Omental fat pad (tissue), 3 donors: ENCODE measurements at regions not wholly inside any gene's neighbourhood (a gene's known extent, or its start where the extent isn't known, plus 50 kb on each side); places are given as distances from the start of the nearest gene placed in this dataset.
"Not testable (repeated sequence)": the region's sequence is repeated elsewhere in the genome, so short reads cannot be mapped to it uniquely, and the experiment has no call there.

ENCODE experiments used
- ATAC-seq: fragments of 150-250 bp; one replicate; pipeline ENCODE4 v1.9.1; 2016; ENCODE audit warnings: mild to moderate bottlenecking, moderate library complexity; ENCODE audit not compliant: low FRiP score
- DNase-seq: peaks from one replicate; pipeline ENCODE4 v3.0.0-alpha.2; 2019; ENCODE audit warnings: low spot score
- TF ChIP-seq, protein P1 (sequence below), 3 donors: fragments of 450-650 bp; IDR thresholded peaks; one replicate each; pipeline ENCODE4 v1.5.1; 2016 to 2017; ENCODE audit warnings: antibody characterized with exemption in 3 of 3, mild to moderate bottlenecking in 3 of 3, moderate library complexity in 2 of 3

DNA sequence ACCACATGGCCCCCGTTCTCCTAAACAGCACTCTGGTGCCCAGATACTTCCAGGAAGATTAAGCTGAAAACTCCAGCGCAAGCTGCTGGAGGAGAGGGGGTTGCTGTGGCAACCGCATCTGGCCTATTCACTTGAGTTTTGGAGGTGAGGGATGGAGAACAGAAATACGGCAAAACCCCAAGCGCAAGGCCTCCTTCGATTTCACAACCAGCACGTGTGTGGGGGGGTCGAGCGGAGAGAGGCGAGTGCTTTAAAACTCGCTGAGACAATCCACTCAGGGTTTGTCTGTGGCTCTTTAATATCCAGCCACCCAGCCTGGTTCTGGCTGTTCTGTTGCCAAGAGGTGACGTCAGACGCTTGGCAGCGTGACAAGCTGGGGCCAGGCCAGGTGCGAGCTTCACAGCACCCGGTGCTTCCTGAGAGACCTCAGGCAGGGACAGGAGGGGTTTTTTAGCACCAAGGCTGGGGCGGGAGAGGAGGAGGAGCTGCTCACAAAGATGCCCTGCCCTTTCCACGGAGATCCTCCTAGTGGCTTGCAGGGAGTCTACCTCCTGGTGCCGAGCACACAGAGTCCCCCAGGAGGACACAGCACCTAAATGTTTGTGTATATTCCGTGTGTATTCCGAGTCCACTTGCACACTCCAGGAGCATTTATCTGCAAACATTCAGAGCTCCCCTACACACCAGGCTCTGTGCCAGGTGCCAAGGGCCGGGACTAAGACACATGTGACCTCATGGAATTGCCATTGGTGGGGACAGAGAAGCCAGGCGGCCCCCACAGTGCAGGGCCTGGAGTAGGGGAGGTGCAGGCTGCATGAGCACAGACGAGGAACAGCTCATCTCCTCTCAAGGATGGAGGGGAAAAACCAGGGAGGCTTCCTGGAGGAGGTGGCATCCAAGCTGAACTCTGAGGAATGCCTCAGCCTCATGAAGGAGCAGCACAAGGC lies 194.6 kb downstream of the OLFM1 start:
- TF ChIP-seq, protein P1, sequence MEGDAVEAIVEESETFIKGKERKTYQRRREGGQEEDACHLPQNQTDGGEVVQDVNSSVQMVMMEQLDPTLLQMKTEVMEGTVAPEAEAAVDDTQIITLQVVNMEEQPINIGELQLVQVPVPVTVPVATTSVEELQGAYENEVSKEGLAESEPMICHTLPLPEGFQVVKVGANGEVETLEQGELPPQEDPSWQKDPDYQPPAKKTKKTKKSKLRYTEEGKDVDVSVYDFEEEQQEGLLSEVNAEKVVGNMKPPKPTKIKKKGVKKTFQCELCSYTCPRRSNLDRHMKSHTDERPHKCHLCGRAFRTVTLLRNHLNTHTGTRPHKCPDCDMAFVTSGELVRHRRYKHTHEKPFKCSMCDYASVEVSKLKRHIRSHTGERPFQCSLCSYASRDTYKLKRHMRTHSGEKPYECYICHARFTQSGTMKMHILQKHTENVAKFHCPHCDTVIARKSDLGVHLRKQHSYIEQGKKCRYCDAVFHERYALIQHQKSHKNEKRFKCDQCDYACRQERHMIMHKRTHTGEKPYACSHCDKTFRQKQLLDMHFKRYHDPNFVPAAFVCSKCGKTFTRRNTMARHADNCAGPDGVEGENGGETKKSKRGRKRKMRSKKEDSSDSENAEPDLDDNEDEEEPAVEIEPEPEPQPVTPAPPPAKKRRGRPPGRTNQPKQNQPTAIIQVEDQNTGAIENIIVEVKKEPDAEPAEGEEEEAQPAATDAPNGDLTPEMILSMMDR (IDR thresholded peaks at IDR 0.05) = no peak
- peak; percentile 32 for DNase-seq
- peak; percentile 41 for ATAC-seq

DNA sequence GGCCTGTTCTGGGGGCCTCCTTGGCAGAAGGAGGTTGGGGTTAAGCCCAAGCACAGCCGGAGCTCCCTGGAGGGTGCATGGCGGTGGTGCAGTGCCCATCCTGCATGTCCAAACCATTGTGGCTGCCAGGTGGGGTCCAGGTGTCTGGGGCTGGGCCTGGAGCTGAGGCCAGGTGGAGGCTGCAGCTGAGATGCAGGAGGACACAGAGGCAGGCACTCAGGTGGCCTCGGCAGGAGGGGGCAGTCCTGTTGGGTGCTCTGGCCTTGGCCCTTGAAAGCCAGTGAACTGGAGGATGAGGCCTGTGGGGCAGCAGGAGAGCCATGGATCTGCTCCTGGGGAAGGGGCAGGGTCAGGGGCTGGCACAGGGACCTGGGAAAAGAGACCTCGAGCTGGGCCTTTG lies 195.3 kb downstream of the OLFM1 start:
- DNase-seq = no peak
- no peak for ATAC-seq
- TF ChIP-seq, protein P1 (IDR thresholded peaks at IDR 0.05) = no peak

DNA sequence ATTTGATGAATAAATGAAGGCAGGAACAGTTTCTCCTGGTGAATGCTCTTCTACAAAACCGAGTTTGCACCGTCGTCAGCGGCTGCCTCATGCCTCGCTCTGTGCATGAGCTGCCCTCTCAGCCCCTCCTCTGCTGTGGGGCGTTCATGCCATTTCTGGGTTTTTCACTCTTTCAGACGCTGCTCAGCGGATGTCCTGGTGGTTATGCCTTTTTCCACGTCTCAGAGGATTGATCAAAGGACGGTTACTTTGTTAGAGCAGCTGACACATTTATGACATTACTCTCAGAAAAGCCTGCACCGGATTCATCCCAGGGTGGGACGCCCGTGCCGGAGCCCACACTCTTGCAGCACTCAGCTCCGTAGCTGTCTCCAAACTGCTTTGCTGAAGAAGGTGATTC lies 195.9 kb upstream of the PPP1R26 start:
- TF ChIP-seq, protein P1 (IDR thresholded peaks at IDR 0.05) = no peak
- DNase-seq (no peak), ATAC-seq (no peak)

DNA sequence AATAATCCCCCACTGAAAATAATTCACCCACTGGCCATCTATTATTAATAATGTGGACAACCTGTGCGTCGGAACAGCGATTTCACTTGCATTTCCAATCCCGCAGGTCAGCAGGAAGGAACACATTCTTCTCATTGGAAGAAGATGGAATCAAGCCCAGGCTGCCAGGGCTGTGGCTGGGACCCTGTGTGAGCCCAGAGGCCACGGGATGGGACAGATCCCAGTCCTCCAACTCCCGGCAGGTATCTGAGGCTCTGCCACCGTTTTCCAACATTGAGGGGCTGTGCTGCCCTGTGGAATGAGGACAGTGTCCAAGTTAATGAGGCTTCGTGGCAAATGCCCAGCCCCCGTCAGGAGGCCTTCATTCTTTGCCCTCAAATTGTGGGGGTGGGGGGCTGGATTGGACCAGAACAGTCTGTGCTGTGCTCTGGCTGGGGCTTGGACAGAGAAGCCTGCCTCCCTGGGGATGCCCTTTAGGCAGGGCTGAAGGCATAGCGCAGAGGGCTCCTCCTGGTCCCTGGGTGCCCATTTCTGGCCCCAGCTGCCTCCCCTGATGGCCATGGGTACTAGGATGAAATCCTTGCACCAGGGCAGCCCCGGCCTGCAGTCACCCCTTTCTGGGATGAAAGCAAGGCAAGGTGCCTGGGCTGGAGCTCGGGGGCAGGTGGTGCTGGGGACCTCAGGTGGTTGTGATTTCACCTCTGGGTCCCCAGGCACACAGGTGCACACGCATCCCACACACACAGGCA lies 195.0 kb upstream of the PPP1R26 start:
- DNase-seq = no peak
- TF ChIP-seq, protein P1 (IDR thresholded peaks at IDR 0.05) = no peak
- no peak for ATAC-seq

DNA sequence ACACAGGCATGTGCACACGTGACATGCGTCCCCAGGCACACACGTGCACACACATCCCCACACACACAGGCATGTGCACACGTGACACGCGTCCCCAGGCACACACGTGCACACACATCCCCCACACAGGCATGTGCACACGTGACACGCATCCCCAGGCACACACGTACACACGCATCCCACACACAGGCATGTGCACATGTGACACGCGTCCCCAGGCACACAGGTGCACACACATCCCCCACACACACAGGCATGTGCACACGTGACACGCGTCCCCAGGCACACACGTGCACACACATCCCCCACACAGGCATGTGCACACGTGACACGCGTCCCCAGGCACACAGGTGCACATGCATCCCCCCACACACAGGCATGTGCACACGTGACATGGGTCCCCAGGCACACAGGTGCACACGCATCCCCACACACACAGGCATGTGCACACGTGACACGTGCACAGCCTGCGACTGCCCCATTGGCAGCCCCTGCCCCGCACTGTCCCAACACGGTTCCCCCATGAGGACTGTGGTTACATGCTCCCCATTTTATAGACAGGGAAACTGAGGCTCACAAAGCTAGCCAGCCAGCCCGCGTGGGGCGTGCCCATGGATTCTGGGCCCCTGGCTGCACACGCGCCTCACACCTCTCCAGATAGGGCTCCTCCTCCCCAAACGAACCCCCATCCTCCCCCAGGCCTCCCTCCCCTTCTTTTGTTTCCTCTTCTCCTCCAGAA lies 193.2 kb upstream of the PPP1R26 start:
- not testable (repeated sequence) for DNase-seq, ATAC-seq

DNA sequence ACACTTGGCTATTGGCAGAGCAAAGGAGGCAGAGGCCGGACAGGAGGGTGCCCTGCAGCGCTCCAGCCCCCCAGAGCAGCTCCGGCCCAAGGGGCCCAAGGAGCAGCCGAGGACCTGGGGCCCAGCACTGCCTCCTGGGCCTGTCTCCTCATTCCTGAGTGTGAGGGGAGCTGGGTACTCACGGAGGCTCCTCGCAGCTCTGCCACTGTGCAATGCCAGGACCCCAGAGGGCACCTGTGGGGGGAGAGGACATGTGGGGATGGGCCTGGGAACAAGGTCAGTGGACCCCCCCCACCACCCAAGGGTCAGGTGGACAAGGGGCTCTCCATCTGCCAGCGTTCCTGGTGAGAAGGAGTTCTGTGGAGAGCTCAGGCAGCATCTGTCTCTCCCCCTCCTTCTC lies 192.6 kb upstream of the PPP1R26 start:
- TF ChIP-seq, protein P1 (IDR thresholded peaks at IDR 0.05) = no peak
- DNase-seq (no peak), ATAC-seq (no peak)

DNA sequence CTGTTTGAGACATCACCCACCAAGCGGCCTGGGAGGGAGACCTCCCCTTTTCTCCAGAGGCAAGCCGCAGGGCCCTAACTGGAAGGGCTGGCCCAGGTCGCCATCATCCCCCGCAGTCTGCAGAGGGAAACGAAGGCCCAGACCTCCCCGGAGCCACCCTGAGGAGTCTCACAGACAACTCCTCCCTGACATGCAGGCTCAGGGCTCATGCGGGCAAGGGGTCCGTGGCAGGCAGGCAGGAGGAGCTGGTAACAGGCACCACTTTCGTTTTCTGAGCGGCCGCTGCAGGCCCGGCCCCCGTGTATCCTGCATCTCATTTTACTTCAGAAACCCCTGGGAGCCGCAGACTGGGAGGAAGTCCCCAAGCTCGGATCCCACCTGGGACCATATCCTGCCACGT lies 192.0 kb upstream of the PPP1R26 start:
- TF ChIP-seq, protein P1 (IDR thresholded peaks at IDR 0.05) = no peak
- ATAC-seq (no peak), DNase-seq (no peak)
